SK-N-SH treated with all-trans-retinoic acid at 6 μM for 48 hours (cell line): ENCODE measurements at regions not wholly inside any gene's neighbourhood (a gene's known extent, or its start where the extent isn't known, plus 50 kb on each side); places are given as distances from the start of the nearest gene placed in this dataset.

Experiments used
- ISL1 ChIP-seq: fragments of 250-450 bp; sonication (Bioruptor Pico); IDR thresholded peaks from 2 replicates; pipeline ENCODE4 v2.1.2; 2022; ENCODE audit warnings: mild to moderate bottlenecking, moderate library complexity
- PATZ1 ChIP-seq: fragments of 250-450 bp; sonication (Bioruptor Pico); IDR thresholded peaks from 2 replicates; pipeline ENCODE4 v1.8.0; 2020; ENCODE audit warnings: mild to moderate bottlenecking, moderate library complexity, borderline replicate concordance
- RARB ChIP-seq: fragments of 250-450 bp; sonication (Bioruptor Pico); IDR thresholded peaks from 2 replicates; pipeline ENCODE4 v1.8.0; 2021; ENCODE audit warnings: mild to moderate bottlenecking, moderate library complexity
- TCF4 ChIP-seq: fragments of 250-450 bp; sonication (Bioruptor Pico); IDR thresholded peaks from 2 replicates; pipeline ENCODE4 v1.8.0; 2021; ENCODE audit warnings: mild to moderate bottlenecking, moderate library complexity, borderline replicate concordance
- ZC3H10 ChIP-seq: fragments of 250-450 bp; sonication (Bioruptor Pico); IDR thresholded peaks from 2 replicates; pipeline ENCODE4 v1.5.1; 2021; ENCODE audit warnings: mild to moderate bottlenecking, moderate library complexity

- no peak for TF ChIP-seq PATZ1 (CRISPR knock-in tag)
- peak; percentile 59; the same call in 1 of the 2 replicates for TF ChIP-seq TCF4 (CRISPR knock-in tag)
- TF ChIP-seq ISL1 (CRISPR knock-in tag), result no peak
- TF ChIP-seq ZC3H10 (CRISPR knock-in tag), result no peak
- no peak for TF ChIP-seq RARB (CRISPR knock-in tag)
These were observed 147.2 kb upstream of the BCOR start for GRCh38 chrX:40244980-40245379.
